HG03469 (cell line): ENCODE measurements at regions not wholly inside any gene's neighbourhood (a gene's known extent, or its start where the extent isn't known, plus 50 kb on each side); places are given as distances from the start of the nearest gene placed in this dataset.
"Not testable (repeated sequence)": the region's sequence is repeated elsewhere in the genome, so short reads cannot be mapped to it uniquely, and the experiment has no call there.

Experiments used
- ATAC-seq: cut with Tn5 transposase; IDR thresholded peaks from one replicate; pipeline ENCODE4 v1.9.1; 2021; ENCODE audit warnings: mild to moderate bottlenecking, moderate library complexity, moderate number of reproducible peaks; ENCODE audit not compliant: unreplicated experiment

GRCh38 chrX:40530509-40530908 lies 50.3 kb upstream of the ATP6AP2 start:
- ATAC-seq, result no peak

- ATAC-seq, result no peak
Measured at GRCh38 chrX:40527543-40527942, 53.2 kb upstream of the ATP6AP2 start.

DNA sequence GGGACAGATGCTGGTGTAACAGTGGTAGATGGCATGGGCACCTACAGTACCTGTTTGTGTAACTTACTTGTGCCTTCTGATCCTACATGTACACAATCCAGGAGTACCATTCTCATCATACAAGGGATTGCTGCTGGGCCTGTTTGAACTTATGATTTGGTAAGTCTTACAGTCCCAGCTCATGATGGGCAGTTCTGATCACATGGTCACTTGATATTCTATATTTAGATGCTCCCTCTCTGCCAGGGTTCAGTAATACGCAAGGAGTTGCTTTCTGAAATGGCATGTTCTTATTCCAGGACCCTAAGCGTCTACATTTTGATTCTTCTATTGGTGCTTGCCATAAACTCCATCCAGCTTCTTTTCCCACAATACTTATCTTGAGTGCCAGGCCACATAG lies 54.4 kb upstream of the ATP6AP2 start:
- ATAC-seq, result no peak

DNA sequence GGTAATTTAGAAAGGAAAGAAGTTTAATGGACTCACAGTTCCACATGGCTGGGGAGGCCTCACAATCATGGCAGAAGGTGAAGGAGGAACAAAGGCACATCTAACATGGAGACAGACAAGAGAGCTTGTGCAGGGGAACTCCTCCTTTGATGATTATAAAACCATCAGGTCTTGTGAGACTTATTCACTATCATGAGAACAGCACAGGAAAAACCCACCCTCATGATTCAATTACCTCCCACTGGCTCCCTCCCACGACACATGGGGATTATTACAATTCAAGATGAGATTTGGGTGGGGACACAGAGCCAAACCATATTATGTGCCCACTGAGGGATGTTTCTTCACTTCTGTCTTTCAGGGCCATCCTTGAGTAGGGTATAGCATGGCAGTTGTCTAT lies 54.9 kb upstream of the ATP6AP2 start:
- not testable (repeated sequence) for ATAC-seq

DNA sequence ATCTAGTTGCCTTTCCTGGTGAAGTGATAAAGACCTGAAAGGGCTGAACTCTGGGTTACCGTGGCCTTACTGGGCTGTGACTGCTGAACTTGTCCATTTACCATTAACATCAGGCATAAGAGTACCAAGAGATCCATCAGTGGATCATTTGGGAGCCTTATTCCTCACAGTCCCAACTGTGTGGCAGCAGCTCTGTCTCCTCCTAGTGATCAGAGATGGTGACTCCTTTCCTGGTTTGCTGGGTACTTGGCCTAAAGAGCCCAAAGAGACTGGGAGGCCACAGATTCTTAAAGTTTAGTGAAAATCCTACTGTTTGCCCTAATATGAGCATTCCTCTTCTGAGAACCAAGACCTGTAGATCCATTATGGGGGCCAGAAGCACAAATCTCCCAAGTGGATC lies 56.3 kb upstream of the ATP6AP2 start:
- no peak for ATAC-seq

GRCh38 chrX:40523852-40524251 lies 56.9 kb upstream of the ATP6AP2 start:
- ATAC-seq, result no peak

DNA sequence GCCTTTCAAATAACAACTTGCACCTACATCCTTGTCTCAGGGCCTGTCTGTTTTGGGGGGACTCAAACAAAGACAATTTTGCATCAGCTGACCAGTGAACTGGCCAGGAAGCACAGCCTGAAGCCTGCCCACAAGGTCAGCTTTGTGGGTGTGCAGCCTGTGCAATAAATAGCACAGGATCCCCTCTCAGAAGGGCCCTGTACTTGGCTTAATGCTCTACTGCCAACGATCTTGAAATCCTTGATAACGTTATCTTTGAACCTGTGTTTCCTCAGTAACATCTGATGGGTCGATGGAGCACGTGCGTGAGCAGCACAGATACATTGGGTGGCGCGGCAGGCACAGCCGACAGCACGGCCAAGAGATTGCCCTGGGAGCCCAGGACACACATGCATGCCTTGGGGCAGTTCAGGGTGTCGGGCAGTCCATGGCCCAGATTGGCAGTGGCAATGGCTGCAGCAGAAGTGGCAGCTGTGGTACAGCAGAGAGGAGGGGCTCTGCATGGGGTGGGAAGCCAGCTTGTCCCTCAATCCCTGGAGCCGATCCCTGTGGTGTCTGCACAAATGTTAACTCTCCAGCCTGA lies 58.8 kb upstream of the ATP6AP2 start:
- no peak for ATAC-seq

DNA sequence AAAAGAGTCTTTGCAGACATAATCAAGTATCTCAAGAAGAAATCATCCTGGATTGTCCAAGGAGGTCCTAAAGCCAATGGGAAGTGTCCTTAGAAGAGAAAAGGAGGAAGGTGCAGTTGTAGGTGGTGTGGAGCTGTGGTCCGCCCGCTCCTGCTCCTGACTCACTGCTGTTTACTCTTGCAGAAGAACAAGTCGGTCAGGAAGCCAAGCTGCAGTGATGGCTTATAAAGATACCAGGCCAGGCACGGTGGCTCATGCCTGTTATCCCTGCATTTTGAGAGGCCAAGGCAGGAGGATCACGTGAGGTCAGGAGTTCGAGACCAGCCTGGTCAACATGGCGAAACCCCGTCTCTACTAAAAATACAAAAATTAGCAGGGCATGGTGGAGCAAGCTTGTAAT lies 66.4 kb upstream of the ATP6AP2 start:
- no peak for ATAC-seq

DNA sequence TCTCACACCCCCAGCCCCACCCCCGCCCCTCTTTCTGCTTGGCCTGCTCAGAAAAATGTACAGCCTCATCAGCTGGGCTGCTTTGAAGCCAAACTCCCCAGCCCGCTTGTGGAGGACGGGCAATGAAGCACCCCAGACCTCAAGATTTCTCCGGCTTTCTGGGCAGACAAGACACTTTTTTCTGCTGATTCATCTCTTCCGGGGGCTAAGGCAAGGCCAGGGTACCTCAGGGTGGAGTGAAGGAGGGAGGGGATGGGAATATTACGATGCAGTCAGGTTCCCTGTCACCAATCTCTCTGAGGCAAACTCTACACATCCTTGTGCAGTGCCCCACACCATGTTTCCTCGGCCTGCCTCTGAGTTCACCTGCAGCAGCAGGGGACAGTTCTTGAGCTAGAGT lies 66.9 kb upstream of the ATP6AP2 start:
- no peak for ATAC-seq

- ATAC-seq, result no peak
Measured at GRCh38 chrX:40513012-40513411, 67.8 kb upstream of the ATP6AP2 start.

GRCh38 chrX:40511258-40511657 lies 69.5 kb upstream of the ATP6AP2 start:
- no peak for ATAC-seq

GRCh38 chrX:40508560-40508959 lies 72.2 kb upstream of the ATP6AP2 start:
- ATAC-seq, result no peak

DNA sequence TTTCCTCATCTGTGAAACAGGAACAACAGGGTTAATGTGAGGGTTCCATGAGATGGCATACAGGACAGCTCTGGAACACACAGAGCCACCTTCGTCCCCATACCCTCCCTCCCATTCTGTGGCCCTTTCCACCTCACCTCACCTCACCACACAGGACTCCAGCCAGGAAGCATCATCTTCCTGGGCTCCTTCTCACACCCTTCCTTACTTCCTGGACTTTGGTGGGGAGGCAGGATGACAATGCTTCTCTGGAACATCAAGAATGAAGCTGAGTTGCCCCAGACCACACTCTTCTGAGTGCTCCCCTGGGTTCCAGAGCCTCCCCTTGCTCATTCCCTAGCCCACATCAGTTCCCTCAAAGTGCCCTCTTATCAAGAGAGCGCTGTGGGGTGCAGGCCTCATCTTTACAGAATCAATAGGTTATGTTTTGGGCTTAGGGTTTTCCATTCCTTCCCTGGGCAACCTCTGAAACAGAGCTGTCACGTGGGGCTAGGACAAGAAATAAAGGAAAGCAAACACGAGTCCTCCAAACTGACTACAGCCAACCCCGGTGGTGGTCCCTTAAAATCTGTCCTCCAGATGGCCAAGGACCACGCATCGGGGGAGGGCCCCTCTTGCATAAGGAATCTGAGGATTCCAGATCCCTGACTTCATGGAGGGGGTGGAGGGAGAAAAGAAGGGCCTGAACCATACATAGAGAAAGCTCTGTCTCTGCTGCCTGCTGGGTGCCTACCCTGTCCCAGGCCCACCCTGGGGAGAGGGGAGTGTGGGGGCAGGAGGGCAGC lies 74.4 kb upstream of the ATP6AP2 start:
- no peak for ATAC-seq

DNA sequence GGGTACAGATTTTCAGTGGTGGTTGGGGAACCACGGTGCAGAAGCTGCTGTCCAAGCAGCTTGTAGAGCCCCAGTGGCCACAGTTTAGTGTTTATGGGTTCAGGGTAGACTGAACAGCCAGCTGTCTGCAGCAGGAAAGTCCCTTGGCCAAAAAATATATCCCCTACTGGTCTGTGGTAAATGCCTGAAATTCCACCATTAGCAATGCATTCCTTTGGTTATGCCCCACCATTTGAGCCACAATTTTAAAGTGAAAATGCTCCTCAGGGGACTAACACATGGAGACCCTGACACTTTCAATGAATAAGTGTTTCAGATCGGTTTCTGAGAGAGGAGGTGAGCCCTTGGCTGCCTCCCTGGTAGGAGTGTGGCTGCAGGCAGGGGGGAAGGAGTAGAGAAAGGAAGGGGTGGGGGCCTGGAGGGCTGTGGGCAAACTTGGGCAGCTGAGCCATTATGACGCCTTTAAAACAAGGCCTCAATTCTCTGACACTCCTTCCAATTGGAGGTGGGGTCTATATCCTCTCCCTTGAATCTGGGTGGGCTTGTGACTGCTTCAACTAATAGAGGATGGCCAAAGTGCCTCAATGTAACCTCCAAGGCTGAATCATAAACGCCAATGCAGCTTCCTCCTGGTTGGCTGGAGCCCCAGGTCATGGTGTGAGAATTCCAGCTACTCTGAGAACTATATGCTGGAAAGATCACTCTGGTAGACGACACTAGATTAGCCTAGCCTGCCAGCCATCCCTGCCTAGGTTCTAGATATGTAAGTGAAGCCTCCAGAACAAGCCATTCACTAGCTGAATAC lies 75.8 kb upstream of the ATP6AP2 start:
- no peak for ATAC-seq

DNA sequence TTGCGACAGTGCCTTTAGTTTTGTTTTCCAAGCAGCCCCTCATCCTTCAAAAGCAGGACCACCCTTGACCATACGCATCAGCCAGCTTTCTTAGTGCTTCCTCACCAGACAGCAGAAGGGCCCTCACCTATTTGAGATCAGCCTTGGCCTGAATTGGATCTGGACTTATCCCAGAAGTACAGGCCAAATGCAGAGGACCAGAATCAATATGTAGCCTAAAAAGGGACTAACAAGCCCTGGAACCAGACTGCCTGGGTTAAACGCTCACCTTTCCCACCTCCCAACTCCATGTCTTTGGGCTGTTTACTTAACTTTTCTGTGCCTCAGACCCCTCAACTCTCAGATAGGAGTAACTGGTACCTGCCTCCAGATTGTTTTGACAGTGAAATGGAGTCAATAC lies 77.7 kb upstream of the ATP6AP2 start:
- no peak for ATAC-seq

GRCh38 chrX:40502688-40503087 lies 78.1 kb upstream of the ATP6AP2 start:
- no peak for ATAC-seq

- ATAC-seq, result no peak
Measured at GRCh38 chrX:40501164-40501855, 79.5 kb upstream of the ATP6AP2 start.

DNA sequence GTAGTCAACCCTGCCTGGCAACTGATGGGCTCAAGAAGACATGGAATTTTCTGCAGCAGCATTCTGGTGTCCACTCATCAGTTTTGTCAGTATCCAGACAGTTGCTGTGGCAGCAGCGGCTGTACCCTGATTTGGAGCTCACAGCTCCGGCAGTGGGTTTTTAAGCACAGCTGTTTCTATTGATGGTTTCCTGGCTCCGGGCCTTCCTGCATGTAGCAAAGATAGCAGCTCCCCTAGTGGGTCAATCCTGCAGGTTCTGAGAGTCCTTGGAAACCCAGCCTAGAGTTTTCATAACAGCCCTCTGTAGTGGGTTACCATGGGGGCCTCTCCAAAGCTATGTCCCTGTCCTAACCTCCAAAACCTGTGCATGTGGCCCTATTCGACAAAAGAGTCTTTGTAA lies 84.0 kb upstream of the ATP6AP2 start:
- ATAC-seq, result no peak

DNA sequence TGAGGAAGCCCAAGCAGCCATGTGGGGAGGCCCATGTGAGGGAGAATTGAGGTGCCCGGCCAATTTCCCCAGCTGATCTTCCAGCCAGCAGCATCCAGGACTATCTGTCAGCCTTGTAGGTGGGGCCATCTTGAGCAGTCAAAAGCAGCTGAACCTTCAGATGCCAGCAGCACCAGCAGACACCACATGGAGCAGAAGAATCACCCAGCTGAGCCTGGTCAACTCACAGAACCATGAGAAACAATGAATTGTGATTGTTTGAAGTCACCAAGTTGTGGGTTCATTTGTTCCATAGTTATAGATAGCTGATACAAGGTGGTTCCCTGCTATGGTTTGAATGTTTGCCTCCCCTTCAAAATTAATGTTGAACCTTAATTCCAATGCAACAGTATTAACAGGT lies 85.1 kb upstream of the ATP6AP2 start:
- no peak for ATAC-seq

DNA sequence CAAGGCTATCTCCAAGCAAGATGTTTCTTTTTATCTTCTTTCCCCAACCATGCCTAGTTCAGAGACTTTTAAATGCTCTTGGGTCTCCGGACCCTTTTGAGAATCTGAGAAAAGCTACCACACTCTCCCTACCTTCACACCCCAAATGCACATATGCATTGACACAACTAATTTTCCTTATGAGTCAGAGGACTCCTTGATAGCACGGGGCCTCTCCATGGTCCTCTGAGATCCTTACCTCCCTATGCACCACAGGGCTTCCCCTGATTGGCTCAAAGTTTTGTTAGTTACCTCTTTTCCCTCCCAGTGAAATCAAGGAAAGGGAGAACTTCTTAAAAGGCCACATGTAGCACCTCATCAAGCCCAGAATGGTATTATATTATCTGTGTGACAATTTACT lies 86.8 kb upstream of the ATP6AP2 start:
- no peak for ATAC-seq

DNA sequence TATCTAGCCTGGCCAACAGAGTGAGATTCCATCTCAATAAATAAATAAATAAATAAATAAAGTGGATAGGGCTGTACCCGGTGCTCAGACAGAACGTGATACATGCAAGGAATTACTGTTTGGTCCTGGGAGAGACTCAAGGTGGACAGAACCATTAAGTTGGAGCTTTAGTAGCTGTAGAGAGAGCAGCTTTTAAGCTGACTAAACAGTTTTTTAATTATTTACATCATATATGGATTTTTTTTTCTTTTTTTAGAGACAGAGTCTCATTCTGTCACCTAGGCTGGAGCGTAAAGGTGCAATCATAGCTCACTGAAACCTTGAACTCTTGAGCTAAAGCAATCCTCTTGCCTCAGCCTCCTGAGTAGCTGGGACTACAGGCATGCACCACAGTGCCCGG lies 92.5 kb upstream of the ATP6AP2 start:
- no peak for ATAC-seq
